Right atrium auricular region (tissue), 2 donors: ENCODE measurements at regions not wholly inside any gene's neighbourhood (a gene's known extent, or its start where the extent isn't known, plus 50 kb on each side); places are given as distances from the start of the nearest gene placed in this dataset.

Experiments
- DNase-seq: peaks from one replicate; pipeline ENCODE4 v3.0.0-alpha.2; 2019; ENCODE audit warnings: low spot score
- H3K27ac ChIP-seq, 2 donors: fragments of 200-600 bp; sonication (generic); 1 replicate in 1 of 2; 2 replicates in 1 of 2; pipeline ENCODE4 v1.5.1; 2016 to 2019
- H3K27me3 ChIP-seq, 2 donors: fragments of 200-600 bp; sonication (generic); one replicate each; pipeline versions ENCODE4 v1.5.1 to v1.6.0; 2017 to 2019
- H3K36me3 ChIP-seq: fragments of 200-600 bp; sonication (generic); one replicate; pipeline ENCODE4 v1.5.1; 2016
- H3K4me1 ChIP-seq, 2 donors: fragments of 200-600 bp; sonication (generic); one replicate each; pipeline versions ENCODE4 v1.5.1 to v1.6.0; 2017 to 2019
- H3K4me3 ChIP-seq, 2 donors: fragments of 200-600 bp; sonication (generic); 1 replicate in 1 of 2; 2 replicates in 1 of 2; pipeline ENCODE4 v1.5.1; 2017 to 2019; ENCODE audit warnings: mild to moderate bottlenecking in 1 of 2, moderate library complexity in 1 of 2
- H3K9me3 ChIP-seq, 2 donors: fragments of 200-600 bp; sonication (generic); one replicate each; pipeline ENCODE4 v1.5.1; 2019
- TF ChIP-seq, protein P1 (sequence below), 2 donors: fragments of 200-600 bp; sonication (generic); IDR thresholded peaks; one replicate each; pipeline ENCODE4 v1.5.1; 2019; ENCODE audit warnings: antibody characterized with exemption in 2 of 2

DNA sequence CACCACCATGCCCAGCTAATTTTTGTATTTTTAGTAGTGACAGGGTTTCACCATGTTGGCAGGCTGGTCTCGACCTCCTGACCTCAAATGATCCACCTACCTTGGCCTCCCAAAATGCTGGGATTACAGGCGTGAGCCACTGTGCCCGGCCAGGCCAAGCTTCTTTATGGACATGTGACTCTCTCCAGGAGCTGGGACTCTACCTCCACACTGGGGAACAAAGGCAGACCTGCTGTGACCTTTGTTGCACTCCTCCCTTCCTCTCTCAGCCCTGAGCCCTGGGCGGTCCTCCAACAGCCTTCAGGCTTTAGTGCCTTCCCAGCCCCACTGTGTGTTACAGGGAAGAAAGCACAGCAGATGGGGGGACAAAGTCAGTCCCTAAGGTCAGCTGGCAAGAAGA is 55.0 kb upstream of the DUSP5 start:
- no peak overlapping the region for H3K4me3 ChIP-seq
- H3K27me3 ChIP-seq: no peaks in the 10 kb centered on the region
- TF ChIP-seq, protein P1, sequence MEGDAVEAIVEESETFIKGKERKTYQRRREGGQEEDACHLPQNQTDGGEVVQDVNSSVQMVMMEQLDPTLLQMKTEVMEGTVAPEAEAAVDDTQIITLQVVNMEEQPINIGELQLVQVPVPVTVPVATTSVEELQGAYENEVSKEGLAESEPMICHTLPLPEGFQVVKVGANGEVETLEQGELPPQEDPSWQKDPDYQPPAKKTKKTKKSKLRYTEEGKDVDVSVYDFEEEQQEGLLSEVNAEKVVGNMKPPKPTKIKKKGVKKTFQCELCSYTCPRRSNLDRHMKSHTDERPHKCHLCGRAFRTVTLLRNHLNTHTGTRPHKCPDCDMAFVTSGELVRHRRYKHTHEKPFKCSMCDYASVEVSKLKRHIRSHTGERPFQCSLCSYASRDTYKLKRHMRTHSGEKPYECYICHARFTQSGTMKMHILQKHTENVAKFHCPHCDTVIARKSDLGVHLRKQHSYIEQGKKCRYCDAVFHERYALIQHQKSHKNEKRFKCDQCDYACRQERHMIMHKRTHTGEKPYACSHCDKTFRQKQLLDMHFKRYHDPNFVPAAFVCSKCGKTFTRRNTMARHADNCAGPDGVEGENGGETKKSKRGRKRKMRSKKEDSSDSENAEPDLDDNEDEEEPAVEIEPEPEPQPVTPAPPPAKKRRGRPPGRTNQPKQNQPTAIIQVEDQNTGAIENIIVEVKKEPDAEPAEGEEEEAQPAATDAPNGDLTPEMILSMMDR (IDR thresholded peaks at IDR 0.05): no peak
- peak overlapping the region in 1 of 2 donors; percentile 61 for H3K27ac ChIP-seq
- no peaks in the 10 kb centered on the region for H3K9me3 ChIP-seq
- DNase-seq: no peak
- no peaks in the 10 kb centered on the region for H3K36me3 ChIP-seq
- peaks cover 0 to 17% of the 10 kb centered on the region in 2 donors for H3K4me1 ChIP-seq

- H3K9me3 ChIP-seq: no peaks in the 10 kb centered on the region
- H3K27me3 ChIP-seq: no peaks in the 10 kb centered on the region
- no peak overlapping the region for H3K4me3 ChIP-seq
- peaks cover 0 to 17% of the 10 kb centered on the region in 2 donors for H3K4me1 ChIP-seq
- no peaks in the 10 kb centered on the region for H3K36me3 ChIP-seq
- TF ChIP-seq, protein P1 (IDR thresholded peaks at IDR 0.05): no peak
- H3K27ac ChIP-seq: peak overlapping the region; percentile 61
- DNase-seq: no peak
These were observed 54.3 kb upstream of the DUSP5 start for GRCh38 chr10:110443239-110444003.

- no peak for DNase-seq
- peaks cover 0 to 17% of the 10 kb centered on the region in 2 donors for H3K4me1 ChIP-seq
- no peaks in the 10 kb centered on the region for H3K36me3 ChIP-seq
- H3K9me3 ChIP-seq: no peaks in the 10 kb centered on the region
- TF ChIP-seq, protein P1 (IDR thresholded peaks at IDR 0.05): no peak
- H3K4me3 ChIP-seq: no peak overlapping the region
- no peaks in the 10 kb centered on the region for H3K27me3 ChIP-seq
- H3K27ac ChIP-seq: peak overlapping the region; percentile 61
These were observed 53.7 kb upstream of the DUSP5 start for GRCh38 chr10:110444004-110444337.

- H3K27ac ChIP-seq: no peak overlapping the region
- H3K4me3 ChIP-seq: no peak overlapping the region
- peaks cover 0 to 17% of the 10 kb centered on the region in 2 donors for H3K4me1 ChIP-seq
- H3K36me3 ChIP-seq: no peaks in the 10 kb centered on the region
- no peaks in the 10 kb centered on the region for H3K9me3 ChIP-seq
- DNase-seq: no peak
- TF ChIP-seq, protein P1 (IDR thresholded peaks at IDR 0.05): no peak
- H3K27me3 ChIP-seq: no peaks in the 10 kb centered on the region
These were observed 51.8 kb upstream of the DUSP5 start for GRCh38 chr10:110445871-110446270.

- TF ChIP-seq, protein P1 (IDR thresholded peaks at IDR 0.05): no peak
- Histone ChIP-seq H3K4me3 (no peak overlapping the region), H3K27me3 (no peaks in the 10 kb centered on the region), H3K36me3 (no peaks in the 10 kb centered on the region), H3K9me3 (no peaks in the 10 kb centered on the region), H3K27ac (no peak overlapping the region), H3K4me1 (peaks cover 0 to 17% of the 10 kb centered on the region in 2 donors)
- DNase-seq: no peak
These were observed 51.4 kb upstream of the DUSP5 start for GRCh38 chr10:110446277-110446676.
